Pons (tissue), 1 donor: ENCODE measurements at regions not wholly inside any gene's neighbourhood (a gene's known extent, or its start where the extent isn't known, plus 50 kb on each side); places are given as distances from the start of the nearest gene placed in this dataset.
A peak's percentile ranks its signal among the peaks of the same experiment; 100 is the strongest.
"Not testable (repeated sequence)": the region's sequence is repeated elsewhere in the genome, so short reads cannot be mapped to it uniquely, and the experiment has no call there.

Source experiments
- DNase-seq: peaks from one replicate; pipeline ENCODE4 v3.0.0-alpha.2; 2016; ENCODE audit warnings: low spot score

GRCh38 chr11:38006466-38006865 is 1408.4 kb upstream of the RAG2 start:
- no peak for DNase-seq

GRCh38 chr11:38005597-38005996 is 1407.6 kb upstream of the RAG2 start:
- DNase-seq = no peak

GRCh38 chr11:37999171-37999570 is 1401.1 kb upstream of the RAG2 start:
- no peak for DNase-seq

- no peak for DNase-seq
Measured at GRCh38 chr11:37995886-37996285, 1397.8 kb upstream of the RAG2 start.

- no peak for DNase-seq
Measured at GRCh38 chr11:37988031-37988430, 1390.0 kb upstream of the RAG2 start.

- no peak for DNase-seq
Measured at GRCh38 chr11:37984991-37985390, 1387.0 kb upstream of the RAG2 start.

GRCh38 chr11:37978647-37979046 is 1380.6 kb upstream of the RAG2 start:
- no peak for DNase-seq

GRCh38 chr11:37973941-37974340 is 1375.9 kb upstream of the RAG2 start:
- no peak for DNase-seq

GRCh38 chr11:37972691-37973090 is 1374.7 kb upstream of the RAG2 start:
- DNase-seq = no peak

- DNase-seq = not testable (repeated sequence)
Measured at GRCh38 chr11:37969336-37969735, 1371.3 kb upstream of the RAG2 start.

- DNase-seq = no peak
Measured at GRCh38 chr11:37968148-37968547, 1370.1 kb upstream of the RAG2 start.

- DNase-seq = no peak
Measured at GRCh38 chr11:37967635-37968034, 1369.6 kb upstream of the RAG2 start.

- DNase-seq = no peak
Measured at GRCh38 chr11:37963440-37963839, 1365.4 kb upstream of the RAG2 start.

GRCh38 chr11:37957717-37958116 is 1359.7 kb upstream of the RAG2 start:
- no peak for DNase-seq

- DNase-seq = no peak
Measured at GRCh38 chr11:37951996-37952395, 1354.0 kb upstream of the RAG2 start.

GRCh38 chr11:37948258-37948657 is 1350.2 kb upstream of the RAG2 start:
- DNase-seq = no peak

- no peak for DNase-seq
Measured at GRCh38 chr11:37947821-37948220, 1349.8 kb upstream of the RAG2 start.

GRCh38 chr11:37946155-37946766 is 1348.2 kb upstream of the RAG2 start:
- peak; percentile 15 for DNase-seq

GRCh38 chr11:37942081-37942480 is 1344.0 kb upstream of the RAG2 start:
- no peak for DNase-seq

GRCh38 chr11:37929100-37929653 is 1331.1 kb upstream of the RAG2 start:
- no peak for DNase-seq

GRCh38 chr11:37926772-37927171 is 1328.7 kb upstream of the RAG2 start:
- DNase-seq = no peak

GRCh38 chr11:37916331-37916730 is 1318.3 kb upstream of the RAG2 start:
- no peak for DNase-seq

- no peak for DNase-seq
Measured at GRCh38 chr11:37914859-37915258, 1316.8 kb upstream of the RAG2 start.

GRCh38 chr11:37908219-37908548 is 1310.1 kb upstream of the RAG2 start:
- DNase-seq = no peak
